ENCODE measurements at regions not wholly inside any gene's neighbourhood (a gene's known extent, or its start where the extent isn't known, plus 50 kb on each side); places are given as distances from the start of the nearest gene placed in this dataset.
"Not testable (repeated sequence)": the region's sequence is repeated elsewhere in the genome, so short reads cannot be mapped to it uniquely, and the experiment has no call there.

DNA sequence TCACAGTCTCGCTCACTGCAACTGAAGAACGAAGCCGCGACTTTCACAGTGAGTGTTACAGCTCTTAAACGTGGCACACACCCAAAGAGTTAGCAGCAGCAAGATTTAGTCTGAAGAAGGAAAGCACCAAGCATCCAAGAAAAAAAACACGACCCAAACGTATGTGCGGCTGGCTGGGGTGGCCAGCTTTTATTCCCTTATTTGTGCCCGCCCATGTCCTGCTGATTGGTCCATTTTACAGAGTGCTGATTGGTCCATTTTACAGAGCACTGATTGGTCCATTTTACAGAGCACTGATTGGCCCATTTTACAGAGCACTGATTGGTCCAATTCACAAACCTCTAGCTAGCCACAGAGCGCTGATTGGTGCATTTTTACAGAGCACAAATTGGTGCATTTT, 323.0 kb upstream of the ATP10A start:
- DNase-seq (ENCODE audit: low read depth, low spot score) = not testable (repeated sequence)

DNA sequence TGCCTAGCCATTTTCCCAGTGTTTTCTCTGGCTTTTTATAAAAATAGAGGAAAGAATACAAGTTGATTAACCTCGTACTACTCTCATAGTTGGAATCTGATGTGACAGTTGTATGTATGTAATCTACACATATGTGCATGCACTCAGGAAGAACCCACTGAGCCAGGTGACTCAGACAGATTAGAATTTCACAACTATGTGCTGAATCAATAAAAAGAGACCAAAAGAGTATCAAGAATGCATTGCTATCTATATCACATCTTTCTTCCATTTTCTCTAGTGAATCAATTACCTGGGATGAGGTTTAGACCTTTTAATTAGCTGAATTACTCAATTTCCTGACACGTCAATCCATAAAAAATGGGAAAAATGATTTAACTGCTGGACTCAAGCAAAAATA, 319.3 kb upstream of the ATP10A start:
- no peak for DNase-seq (ENCODE audit: low read depth, low spot score)

DNA sequence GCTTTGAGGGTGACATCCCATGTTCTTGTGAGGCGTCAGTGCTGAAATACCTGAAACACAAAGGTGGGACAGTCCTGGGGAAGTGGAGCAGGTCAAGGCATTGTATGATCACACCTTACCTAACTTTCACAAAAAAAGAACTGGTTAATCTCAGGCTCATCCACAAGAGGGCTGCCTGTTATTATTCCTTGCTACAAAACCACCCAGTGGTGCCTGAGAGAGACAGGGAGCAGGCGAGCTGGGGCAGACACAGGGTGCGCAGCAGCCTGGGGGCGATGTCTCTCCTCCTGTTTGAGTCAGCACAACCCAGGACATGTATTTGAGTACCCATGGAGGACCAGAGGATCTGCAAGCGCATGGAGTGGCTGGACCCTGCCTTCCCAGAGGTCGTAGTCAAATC, 316.8 kb upstream of the ATP10A start:
- DNase-seq (ENCODE audit: low read depth, low spot score) = no peak

- no peak for DNase-seq (ENCODE audit: low read depth, low spot score)
Observed at GRCh38 chr15:26178640-26179220, 315.6 kb upstream of the ATP10A start.

DNA sequence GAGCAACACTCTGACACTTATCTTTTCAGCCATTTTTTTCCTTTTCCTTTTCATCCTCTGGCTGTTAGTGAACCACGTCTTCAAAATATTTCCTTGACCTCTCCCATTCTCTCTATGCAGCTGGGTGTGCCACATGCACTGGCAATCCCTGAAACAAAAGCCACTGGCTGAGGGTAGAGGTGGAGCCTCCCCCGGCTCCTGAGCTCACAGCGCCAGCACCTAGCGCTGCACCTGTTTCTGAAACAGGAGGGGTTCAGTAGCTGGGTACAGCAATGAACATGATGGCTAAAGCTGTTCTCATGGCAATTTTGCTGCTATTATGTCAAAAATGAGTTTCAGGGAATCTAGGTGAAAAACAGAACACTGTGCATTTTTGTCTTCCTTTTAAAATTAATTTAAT, 314.7 kb upstream of the ATP10A start:
- no peak for DNase-seq (ENCODE audit: low read depth, low spot score)

DNA sequence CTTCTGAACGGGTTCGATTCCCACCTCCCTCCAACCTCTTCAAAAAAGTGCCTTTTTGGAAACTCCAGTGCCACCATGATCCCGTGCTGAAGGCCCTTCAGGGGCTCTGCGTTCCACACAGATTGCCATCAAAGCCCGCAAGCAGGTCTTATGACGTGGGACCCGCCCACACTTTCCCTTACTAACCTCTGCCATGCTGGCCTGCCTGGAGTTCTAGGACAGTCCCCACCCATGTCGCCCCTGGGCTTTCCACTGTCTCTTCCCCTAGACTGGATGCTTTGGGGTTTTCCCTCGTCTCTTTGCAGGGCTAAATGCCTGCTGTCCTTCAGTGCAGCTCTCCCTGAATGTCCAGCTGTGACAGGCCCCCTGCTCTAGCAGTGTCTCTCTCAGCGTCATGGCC, 313.7 kb upstream of the ATP10A start:
- no peak for DNase-seq (ENCODE audit: low read depth, low spot score)

GRCh38 chr15:26171266-26171665, 308.1 kb upstream of the ATP10A start:
- DNase-seq (ENCODE audit: low read depth, low spot score) = no peak

DNA sequence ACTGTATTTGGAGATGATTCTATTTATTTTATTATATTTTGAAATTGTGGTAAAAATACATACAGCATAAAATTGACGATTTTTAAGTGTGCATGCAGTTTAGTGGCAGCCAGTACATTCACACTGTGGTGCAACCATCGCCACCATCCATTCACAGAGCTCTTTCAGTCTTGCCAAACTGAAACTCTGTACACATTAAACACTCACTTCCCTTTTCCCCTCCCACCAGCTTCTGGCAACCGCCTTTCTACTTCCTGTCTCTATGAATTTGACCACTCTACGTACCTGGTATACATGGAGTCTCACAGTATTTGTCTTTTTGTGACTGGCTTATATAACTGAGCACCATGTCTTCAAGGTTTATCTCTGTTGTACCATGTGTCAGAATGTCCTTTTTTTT, 303.3 kb upstream of the ATP10A start:
- no peak for DNase-seq (ENCODE audit: low read depth, low spot score)

DNA sequence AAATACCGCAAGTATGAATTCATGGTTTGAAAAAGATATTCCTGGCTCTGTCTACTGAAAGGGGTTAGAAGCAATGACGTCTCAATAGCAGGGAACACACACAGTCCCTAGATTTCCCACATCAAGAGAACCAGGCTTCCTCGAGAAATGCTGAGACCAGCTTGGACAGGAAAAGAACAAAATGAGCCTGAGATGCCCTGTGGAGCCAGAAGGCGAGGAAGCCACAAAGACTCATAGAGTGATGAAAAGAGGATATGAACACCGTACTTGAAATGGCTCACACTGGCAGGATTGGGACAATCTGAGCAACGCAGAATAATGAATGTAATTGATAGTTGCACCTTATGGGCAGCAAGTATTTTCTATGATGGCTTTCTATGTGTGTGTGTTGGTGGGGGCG, 302.4 kb upstream of the ATP10A start:
- no peak for DNase-seq (ENCODE audit: low read depth, low spot score)

DNA sequence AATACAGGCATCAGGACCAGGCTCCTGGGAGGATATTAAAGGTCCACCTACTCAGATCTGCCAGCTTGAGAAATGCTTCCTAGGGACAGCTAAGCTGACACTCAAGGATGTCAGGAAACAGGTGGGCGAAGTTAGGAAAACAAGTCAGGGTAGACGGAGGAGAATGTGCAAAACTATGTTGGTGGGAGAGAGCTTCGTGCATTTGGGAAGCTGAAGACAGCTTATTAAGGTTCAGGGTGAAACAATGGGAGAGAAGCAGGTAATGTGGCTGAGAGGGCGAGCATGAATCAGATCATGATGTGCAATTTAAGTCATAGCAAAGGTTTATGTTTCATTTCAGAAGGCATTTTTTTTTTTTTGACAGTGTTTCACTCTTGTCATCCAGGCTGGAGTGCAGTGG, 297.2 kb upstream of the ATP10A start:
- DNase-seq (ENCODE audit: low read depth, low spot score) = no peak

GRCh38 chr15:26158176-26158575, 295.0 kb upstream of the ATP10A start:
- no peak for DNase-seq (ENCODE audit: low read depth, low spot score)

GRCh38 chr15:26157081-26157480, 294.0 kb upstream of the ATP10A start:
- DNase-seq (ENCODE audit: low read depth, low spot score) = no peak

DNA sequence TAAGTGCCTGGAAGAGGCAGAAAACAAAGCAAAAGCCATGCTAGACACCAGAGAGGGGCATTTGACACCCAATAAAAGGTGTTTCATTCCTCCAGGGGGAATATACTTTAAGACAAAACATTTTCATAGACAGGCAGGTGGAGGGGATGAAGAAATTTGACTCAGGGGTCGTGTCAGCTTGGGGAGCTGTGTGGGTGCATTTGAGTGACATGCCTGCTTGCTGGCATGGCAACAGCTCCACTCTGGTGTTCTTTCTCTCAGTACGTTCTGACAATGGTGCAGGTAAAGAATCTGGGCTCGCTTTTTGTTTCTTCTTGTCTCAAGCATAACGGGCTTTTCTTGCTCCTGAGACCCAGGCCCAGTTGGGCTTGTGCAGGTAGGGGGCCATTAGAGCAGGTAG, 292.9 kb upstream of the ATP10A start:
- DNase-seq (ENCODE audit: low read depth, low spot score) = no peak

DNA sequence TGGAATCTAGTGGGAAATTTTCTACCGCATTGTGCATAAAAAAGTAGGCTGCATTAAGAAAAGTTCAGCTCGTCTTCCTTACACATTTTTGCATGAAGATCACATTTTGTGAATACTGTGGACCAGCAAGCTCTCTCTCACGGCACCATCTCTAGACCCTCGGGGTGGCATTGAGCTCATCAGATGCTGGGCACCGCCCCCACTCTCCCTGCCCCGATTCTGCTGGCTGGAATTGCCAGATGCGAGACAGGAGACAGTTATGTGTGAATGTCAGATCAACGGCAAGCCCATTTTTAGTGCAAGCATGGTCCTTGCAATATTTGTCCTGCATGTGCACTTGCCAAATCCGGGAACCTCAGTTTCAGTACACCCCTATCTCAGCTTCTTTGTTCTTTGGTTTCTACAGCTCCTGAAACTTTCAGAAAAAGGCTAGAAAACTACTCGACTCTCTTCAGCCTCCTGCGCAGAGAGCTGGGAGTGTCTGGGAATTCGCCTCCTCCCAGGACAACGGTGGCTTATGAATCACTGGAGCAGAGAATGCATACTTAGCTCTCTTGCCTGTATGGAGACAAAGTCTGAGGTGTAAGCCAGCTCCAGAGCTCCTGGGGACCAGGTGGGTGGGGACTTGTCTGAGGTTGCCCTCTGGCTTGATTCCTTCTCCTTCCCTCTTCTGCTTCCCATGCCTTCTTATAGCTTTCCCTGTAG, 285.2 kb upstream of the ATP10A start:
- no peak for DNase-seq (ENCODE audit: low read depth, low spot score)

- no peak for DNase-seq (ENCODE audit: low read depth, low spot score)
Observed at GRCh38 chr15:26146202-26146601, 283.1 kb upstream of the ATP10A start.

DNA sequence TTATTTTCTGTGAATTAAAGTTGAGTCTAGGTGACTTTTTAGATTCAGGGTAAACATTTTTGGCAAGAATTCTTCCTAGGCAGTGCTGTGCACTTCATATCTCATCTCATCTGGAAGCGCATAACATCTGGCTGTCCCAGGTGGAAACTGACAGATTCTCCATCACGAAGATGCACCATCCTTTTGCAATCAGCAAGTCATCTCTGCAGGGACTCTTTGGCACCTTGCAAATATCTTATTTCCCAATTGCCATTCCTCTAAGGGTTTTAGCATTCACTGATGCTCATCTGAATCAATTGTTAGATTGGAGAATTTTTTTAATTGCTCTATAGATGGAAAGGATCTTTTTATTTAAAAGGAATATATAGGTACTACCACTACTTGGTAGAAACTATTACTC, 282.7 kb upstream of the ATP10A start:
- no peak for DNase-seq (ENCODE audit: low read depth, low spot score)

- no peak for DNase-seq (ENCODE audit: low read depth, low spot score)
Observed at GRCh38 chr15:26144836-26145235, 281.7 kb upstream of the ATP10A start.

GRCh38 chr15:26143221-26143620, 280.1 kb upstream of the ATP10A start:
- DNase-seq (ENCODE audit: low read depth, low spot score) = no peak

- no peak for DNase-seq (ENCODE audit: low read depth, low spot score)
Observed at GRCh38 chr15:26134812-26135211, 271.7 kb upstream of the ATP10A start.

DNA sequence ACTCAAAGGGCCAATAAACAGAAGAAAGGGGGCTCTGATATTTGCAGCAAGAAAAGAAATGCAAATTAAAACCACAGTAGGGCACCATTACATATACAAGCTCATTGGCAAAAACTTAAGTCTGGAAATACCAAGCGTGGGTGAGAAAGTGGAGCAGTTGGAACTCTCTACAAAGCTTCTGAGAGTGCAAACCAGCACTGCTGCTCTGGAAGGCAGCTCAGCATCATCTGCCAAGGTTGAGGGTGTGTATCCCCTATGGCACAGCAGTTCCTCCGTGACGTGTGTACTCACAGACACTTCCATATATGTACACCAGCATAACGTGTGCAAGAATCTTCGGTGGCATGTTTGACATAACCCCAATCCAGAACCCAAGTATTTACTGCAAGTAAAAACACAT, 271.0 kb upstream of the ATP10A start:
- DNase-seq (ENCODE audit: low read depth, low spot score) = no peak

GRCh38 chr15:26132811-26133210, 269.7 kb upstream of the ATP10A start:
- DNase-seq (ENCODE audit: low read depth, low spot score) = no peak

- no peak for DNase-seq (ENCODE audit: low read depth, low spot score)
Observed at GRCh38 chr15:26129852-26130251, 266.7 kb upstream of the ATP10A start.

- no peak for DNase-seq (ENCODE audit: low read depth, low spot score)
Observed at GRCh38 chr15:26128611-26129140, 265.5 kb upstream of the ATP10A start.
